ENCODE measurements at regions not wholly inside any gene's neighbourhood (a gene's known extent, or its start where the extent isn't known, plus 50 kb on each side); places are given as distances from the start of the nearest gene placed in this dataset.

GRCh38 chr4:156539376-156539775, 432.2 kb downstream of the PDGFC start:
- 91% methylated on average over 1 of the region's 1 CpG for WGBS
- Histone ChIP-seq H3K9me3 (no peaks in the 10 kb centered on the region), H3K27ac (no peak overlapping the region), H3K4me1 (replicated peaks) (no peaks in the 10 kb centered on the region), H3K36me3 (no peaks in the 10 kb centered on the region), H3K27me3 (replicated peaks; ENCODE audit: insufficient read depth) (no peaks in the 10 kb centered on the region), H3K4me3 (no peak overlapping the region)
- DNase-seq (ENCODE audit: low spot score) = no peak
- intact Hi-C loops (cut with DNase I) = no loop called here
- no peak for TF ChIP-seq CTCF (IDR thresholded peaks at IDR 0.05)

- no peak for TF ChIP-seq POLR2A (IDR thresholded peaks at IDR 0.05)
- TF ChIP-seq POLR2AphosphoS5 (IDR thresholded peaks at IDR 0.05) = no peak
- no peak for TF ChIP-seq CTCF (IDR thresholded peaks at IDR 0.05)
- intact Hi-C loops (cut with DNase I) = no loop called here
- Histone ChIP-seq H3K9me3 (no peaks in the 10 kb centered on the region), H3K27me3 (replicated peaks; ENCODE audit: insufficient read depth) (no peaks in the 10 kb centered on the region), H3K36me3 (no peaks in the 10 kb centered on the region), H3K4me1 (replicated peaks) (no peaks in the 10 kb centered on the region), H3K4me3 (no peak overlapping the region), H3K27ac (no peak overlapping the region)
- 53% methylated on average over 1 of the region's 1 CpG for WGBS
- no peak for DNase-seq (ENCODE audit: low spot score)
Observed at GRCh38 chr4:156538651-156539257, 432.8 kb downstream of the PDGFC start.

GRCh38 chr4:156538210-156538609, 433.4 kb downstream of the PDGFC start:
- WGBS = 85% methylated on average over 2 of the region's 2 CpGs
- TF ChIP-seq POLR2A (IDR thresholded peaks at IDR 0.05) (no peak), POLR2AphosphoS5 (IDR thresholded peaks at IDR 0.05) (no peak), CTCF (IDR thresholded peaks at IDR 0.05) (no peak)
- H3K9me3 ChIP-seq = no peaks in the 10 kb centered on the region
- H3K36me3 ChIP-seq = no peaks in the 10 kb centered on the region
- intact Hi-C loops (cut with DNase I) = no loop called here
- H3K4me1 ChIP-seq (replicated peaks) = no peaks in the 10 kb centered on the region
- H3K27ac ChIP-seq = no peak overlapping the region
- H3K4me3 ChIP-seq = no peak overlapping the region
- H3K27me3 ChIP-seq (replicated peaks; ENCODE audit: insufficient read depth) = no peaks in the 10 kb centered on the region
- DNase-seq (ENCODE audit: low spot score) = no peak

GRCh38 chr4:156537286-156537685, 434.3 kb downstream of the PDGFC start:
- Histone ChIP-seq H3K36me3 (no peaks in the 10 kb centered on the region), H3K27me3 (replicated peaks; ENCODE audit: insufficient read depth) (no peaks in the 10 kb centered on the region), H3K4me3 (no peak overlapping the region), H3K9me3 (no peaks in the 10 kb centered on the region), H3K4me1 (replicated peaks) (no peaks in the 10 kb centered on the region), H3K27ac (no peak overlapping the region)
- intact Hi-C loops (cut with DNase I) = no loop called here
- no peak for DNase-seq (ENCODE audit: low spot score)
- TF ChIP-seq POLR2AphosphoS5 (IDR thresholded peaks at IDR 0.05) = no peak
- TF ChIP-seq POLR2A (IDR thresholded peaks at IDR 0.05) = no peak
- no peak for TF ChIP-seq CTCF (IDR thresholded peaks at IDR 0.05)

- intact Hi-C loops (cut with DNase I) = no loop called here
- H3K27me3 ChIP-seq (replicated peaks; ENCODE audit: insufficient read depth) = no peaks in the 10 kb centered on the region
- TF ChIP-seq POLR2AphosphoS5 (IDR thresholded peaks at IDR 0.05) = no peak
- TF ChIP-seq CTCF (IDR thresholded peaks at IDR 0.05) = no peak
- TF ChIP-seq POLR2A (IDR thresholded peaks at IDR 0.05) = no peak
Observed at GRCh38 chr4:156536661-156537060, 434.9 kb downstream of the PDGFC start.

More at GRCh38 chr4:156536661-156537060, 434.9 kb downstream of the PDGFC start:
- Histone ChIP-seq H3K4me1 (replicated peaks) (no peaks in the 10 kb centered on the region), H3K36me3 (no peaks in the 10 kb centered on the region), H3K4me3 (no peak overlapping the region), H3K9me3 (no peaks in the 10 kb centered on the region), H3K27ac (no peak overlapping the region)
- peak; percentile 25 for DNase-seq (ENCODE audit: low spot score)
- WGBS = 30% methylated on average over 1 of the region's 1 CpG

Data from prostate gland (tissue), 2 donors.